ENCODE measurements at regions not wholly inside any gene's neighbourhood (a gene's known extent, or its start where the extent isn't known, plus 50 kb on each side); places are given as distances from the start of the nearest gene placed in this dataset.

GRCh38 chr4:178026999-178027398 is 584.8 kb upstream of the AGA start:
- no peak for TF ChIP-seq CTCF (IDR thresholded peaks at IDR 0.05)
- no peak for TF ChIP-seq POLR2AphosphoS5 (IDR thresholded peaks at IDR 0.05; ENCODE audit: insufficient read depth in 1 of 2, low read depth in 1 of 2)

Data from vagina (tissue), 2 donors.